Heart left ventricle (tissue), 13 donors: ENCODE measurements at regions not wholly inside any gene's neighbourhood (a gene's known extent, or its start where the extent isn't known, plus 50 kb on each side); places are given as distances from the start of the nearest gene placed in this dataset.

Experiments
- CTCF ChIP-seq, 12 donors: fragments of 200-600 bp; sonication (generic) in 4 of 12; IDR thresholded peaks; one replicate each; pipeline versions ENCODE4 v1.5.0 to v1.8.0; 2018 to 2022; ENCODE audit warnings: antibody characterized with exemption in 12 of 12, mild to moderate bottlenecking in 5 of 12
- POLR2A ChIP-seq, 2 donors: fragments of 450-650 bp; IDR thresholded peaks; one replicate each; pipeline ENCODE4 v1.6.1; 2017; ENCODE audit warnings: antibody characterized with exemption in 2 of 2, mild to moderate bottlenecking in 2 of 2, moderate library complexity in 2 of 2
- donor health status: ischemic (EF 13 %, LVEDD 7.1; RV severe dilation, severe dysfunction).
- donor health status: DM: no; HTN: yes; CAD: no.
- donor health status: DM: no; HTN: no; CAD: no.
- donor health status: ischemic (EF 25% LVEDD 6.9; RV normal size, moderate dysfunction).
- donor health status: ischemic (EF 25% LVEDD 5.7; RV mildly dilated, moderate dysfunction).
- donor health status: ischemic (EF 35%, LVEDD 5.7; RV mildly dilated, moderate dysfunction).
- donor health status: nonischemic (EF 11% LVEDD 7.7; RV severe dilation, severe dysfunction).
- donor health status: DM: yes; HTN: yes; CAD: no.
- donor health status: PGD.
- donor health status: ischemic (EF 29% LVEDD 5.4; RV normal size, mild dysfunction).
- donor health status: nonischemic (EF 23%, LVEDD 6.1; RV moderate dilation, normal function).

GRCh38 chr16:13435415-13435814 is 484.5 kb upstream of the ERCC4 start:
- TF ChIP-seq CTCF (IDR thresholded peaks at IDR 0.05) (no peak), POLR2A (IDR thresholded peaks at IDR 0.05) (no peak)
